ENCODE measurements at regions not wholly inside any gene's neighbourhood (a gene's known extent, or its start where the extent isn't known, plus 50 kb on each side); places are given as distances from the start of the nearest gene placed in this dataset.

- no peak for TF ChIP-seq HNRNPLL (IDR thresholded peaks at IDR 0.05; ENCODE audit: low read depth, low read length, poor library complexity, severe bottlenecking)
- TF ChIP-seq RXRB (CRISPR knock-in tag; IDR thresholded peaks at IDR 0.05; ENCODE audit: borderline replicate concordance) = peak; percentile 88
- TF ChIP-seq ZNF710 (CRISPR knock-in tag; IDR thresholded peaks at IDR 0.05; ENCODE audit: borderline replicate concordance) = peak; percentile 36; the same call in 1 of the 2 replicates
- TF ChIP-seq NCOA5 (CRISPR knock-in tag; IDR thresholded peaks at IDR 0.05) = no peak
- TF ChIP-seq DZIP1 (CRISPR knock-in tag; IDR thresholded peaks at IDR 0.05) = no peak
- TF ChIP-seq ZXDC (CRISPR knock-in tag; IDR thresholded peaks at IDR 0.05) = no peak
- no peak for TF ChIP-seq ZNF569 (CRISPR knock-in tag; IDR thresholded peaks at IDR 0.05; ENCODE audit: borderline replicate concordance)
- peak; percentile 22; the same call in 1 of the 2 replicates for TF ChIP-seq GATAD1 (CRISPR knock-in tag; IDR thresholded peaks at IDR 0.05)
- TF ChIP-seq SMAD9 (CRISPR knock-in tag; IDR thresholded peaks at IDR 0.05) = no peak
- no peak for TF ChIP-seq ZNF367 (CRISPR knock-in tag; IDR thresholded peaks at IDR 0.05; ENCODE audit: borderline replicate concordance)
- TF ChIP-seq FOXO4 (CRISPR knock-in tag; conservative IDR thresholded peaks at IDR 0.05) = no peak
- no peak for TF ChIP-seq NFAT5 (CRISPR knock-in tag; IDR thresholded peaks at IDR 0.05)
- TF ChIP-seq ZNF382 (CRISPR knock-in tag; IDR thresholded peaks at IDR 0.05; ENCODE audit: borderline replicate concordance) = no peak
- TF ChIP-seq ZSCAN9 (CRISPR knock-in tag; IDR thresholded peaks at IDR 0.05; ENCODE audit: borderline replicate concordance) = peak; percentile 85; the same call in 1 of the 2 replicates
- TF ChIP-seq HES4 (CRISPR knock-in tag; IDR thresholded peaks at IDR 0.05; ENCODE audit: borderline replicate concordance) = no peak
Measured at GRCh38 chr1:228935198-228935663, 200.0 kb downstream of the RHOU start (continued).

Measured in HepG2 (cell line).